Endodermal cell (in vitro differentiated cells): ENCODE measurements at regions not wholly inside any gene's neighbourhood (a gene's known extent, or its start where the extent isn't known, plus 50 kb on each side); places are given as distances from the start of the nearest gene placed in this dataset.
A peak's percentile ranks its signal among the peaks of the same experiment; 100 is the strongest.

ENCODE experiments used
- DNase-seq: peaks from one replicate; pipeline ENCODE4 v3.0.0-alpha.2; 2017
- H3K27ac ChIP-seq: 2 replicates; pipeline ENCODE4 v1.5.1; 2013; ENCODE audit warnings: mild to moderate bottlenecking, low read depth, low read length, moderate library complexity
- H3K27me3 ChIP-seq: 2 replicates; pipeline ENCODE4 v1.6.1; 2013; ENCODE audit warnings: mild to moderate bottlenecking, low read length, moderate library complexity; ENCODE audit not compliant: insufficient read depth, control insufficient read depth, poor library complexity, severe bottlenecking
- H3K36me3 ChIP-seq: 2 replicates; pipeline ENCODE4 v1.7.0; 2013; ENCODE audit warnings: mild to moderate bottlenecking, low read length, moderate library complexity; ENCODE audit not compliant: control insufficient read depth, insufficient read depth
- H3K4me1 ChIP-seq: one replicate; pipeline ENCODE4 v1.7.0; 2013; ENCODE audit warnings: low read length; ENCODE audit not compliant: control insufficient read depth, insufficient read depth
- H3K4me3 ChIP-seq: 2 replicates; pipeline ENCODE4 v1.5.1; 2013; ENCODE audit warnings: mild to moderate bottlenecking, low read length, moderate library complexity
- H3K9ac ChIP-seq: 2 replicates; pipeline ENCODE4 v1.6.1; 2013; ENCODE audit warnings: mild to moderate bottlenecking, low read length, moderate library complexity; ENCODE audit not compliant: poor library complexity, severe bottlenecking; ENCODE audit errors: extremely low read depth
- H3K9me3 ChIP-seq: 2 replicates; pipeline ENCODE4 v1.6.1; 2013; ENCODE audit warnings: mild to moderate bottlenecking, low read length, moderate library complexity; ENCODE audit not compliant: control insufficient read depth
- H3K27ac Mint-ChIP-seq: 2 replicates; pipeline ENCODE4 v1.8.0; 2020; ENCODE audit warnings: mixed read lengths
- H3K27me3 Mint-ChIP-seq: 2 replicates; pipeline ENCODE4 v1.8.0; 2021; ENCODE audit warnings: mild to moderate bottlenecking, mixed read lengths; ENCODE audit not compliant: insufficient read depth
- H3K36me3 Mint-ChIP-seq: 2 replicates; pipeline ENCODE4 v1.8.0; 2020; ENCODE audit warnings: low read depth, mixed read lengths
- H3K4me1 Mint-ChIP-seq: 2 replicates; pipeline ENCODE4 v1.8.0; 2020; ENCODE audit warnings: mixed read lengths
- H3K4me3 Mint-ChIP-seq: 2 replicates; pipeline ENCODE4 v1.8.0; 2020; ENCODE audit warnings: mild to moderate bottlenecking, moderate library complexity, mixed read lengths
- H3K9me3 Mint-ChIP-seq: 2 replicates; pipeline ENCODE4 v1.8.0; 2020; ENCODE audit warnings: mild to moderate bottlenecking, mixed read lengths
- CTCF ChIP-seq: fragments of 200-600 bp; sonication (generic); conservative IDR thresholded peaks from 2 replicates; pipeline ENCODE4 v1.5.0; 2021; ENCODE audit warnings: antibody characterized with exemption, mild to moderate bottlenecking
- WGBS, 2 experiments: methylation state at CpG; one replicate each; pipeline versions ENCODE4 v1.1.5 to v1.1.7; 2013; ENCODE audit warnings: missing lambda C conversion rate in 2 of 2, mixed read lengths in 1 of 2; ENCODE audit not compliant: insufficient coverage in 1 of 2, insufficient read length in 1 of 2; 5-methylcytosine and 5-hydroxymethylcytosine counted together

- Mint-ChIP-seq H3K36me3 (no peaks in the 10 kb centered on the region), H3K9me3 (peaks cover 17% of the 10 kb centered on the region), H3K4me1 (no peaks in the 10 kb centered on the region), H3K4me3 (no peak overlapping the region), H3K27ac (no peak overlapping the region), H3K27me3 (no peaks in the 10 kb centered on the region)
- Histone ChIP-seq H3K36me3 (no peaks in the 10 kb centered on the region), H3K27ac (no peak overlapping the region), H3K9me3 (no peaks in the 10 kb centered on the region), H3K4me3 (no peak overlapping the region), H3K4me1 (no peaks in the 10 kb centered on the region), H3K9ac (no peak overlapping the region), H3K27me3 (no peaks in the 10 kb centered on the region)
- no peak for TF ChIP-seq CTCF
- no peak for DNase-seq
- 85% methylated on average over 2 of the region's 2 CpGs; no CpG with 5 or more reads in 1 of the 2 experiments for WGBS, 2 experiments
Measured at GRCh38 chr3:79947957-79948356, 180.2 kb upstream of the ROBO1 start.

- Mint-ChIP-seq H3K27me3 (no peaks in the 10 kb centered on the region), H3K27ac (no peak overlapping the region), H3K9me3 (peaks cover 15% of the 10 kb centered on the region), H3K4me1 (no peaks in the 10 kb centered on the region), H3K4me3 (no peak overlapping the region), H3K36me3 (no peaks in the 10 kb centered on the region)
- Histone ChIP-seq H3K4me3 (no peak overlapping the region), H3K27ac (no peak overlapping the region), H3K36me3 (no peaks in the 10 kb centered on the region), H3K27me3 (no peaks in the 10 kb centered on the region), H3K4me1 (no peaks in the 10 kb centered on the region), H3K9me3 (no peaks in the 10 kb centered on the region), H3K9ac (no peak overlapping the region)
- DNase-seq, result no peak
- WGBS, 2 experiments, result 85% methylated on average over 1 of the region's 1 CpG; no CpG with 5 or more reads in 1 of the 2 experiments
- TF ChIP-seq CTCF, result no peak
Measured at GRCh38 chr3:79947469-79947868, 179.7 kb upstream of the ROBO1 start.

- 0 to 22% methylated on average over 1 of the region's 1 CpG for WGBS, 2 experiments
- Histone ChIP-seq H3K27me3 (no peaks in the 10 kb centered on the region), H3K4me3 (no peak overlapping the region), H3K27ac (no peak overlapping the region), H3K9me3 (no peaks in the 10 kb centered on the region), H3K36me3 (no peaks in the 10 kb centered on the region), H3K4me1 (peaks cover 5% of the 10 kb centered on the region), H3K9ac (no peak overlapping the region)
- Mint-ChIP-seq H3K36me3 (no peaks in the 10 kb centered on the region), H3K4me1 (peaks cover 18% of the 10 kb centered on the region), H3K27ac (peak overlapping the region; percentile 60), H3K4me3 (no peak overlapping the region), H3K27me3 (no peaks in the 10 kb centered on the region), H3K9me3 (no peaks in the 10 kb centered on the region)
- TF ChIP-seq CTCF, result no peak
- peak; percentile 85 for DNase-seq
Measured at GRCh38 chr3:79937567-79937966, 169.8 kb upstream of the ROBO1 start.
